ENCODE measurements at regions not wholly inside any gene's neighbourhood (a gene's known extent, or its start where the extent isn't known, plus 50 kb on each side); places are given as distances from the start of the nearest gene placed in this dataset.
A peak's percentile ranks its signal among the peaks of the same experiment; 100 is the strongest.
"Not testable (repeated sequence)": the region's sequence is repeated elsewhere in the genome, so short reads cannot be mapped to it uniquely, and the experiment has no call there.

GRCh38 chrX:109782994-109783700 is 50.1 kb upstream of the ACSL4 start:
- peak; percentile 27 for DNase-seq (ENCODE audit: low spot score)
- TF ChIP-seq CTCF (IDR thresholded peaks at IDR 0.05; ENCODE audit: borderline replicate concordance, control extremely low read depth, extremely low read depth, insufficient read depth, missing control alignments): no peak
- in situ Hi-C loops (cut with MboI; ENCODE audit: low sequenced_read_pairs, unreplicated experiment): no loop called here

DNA sequence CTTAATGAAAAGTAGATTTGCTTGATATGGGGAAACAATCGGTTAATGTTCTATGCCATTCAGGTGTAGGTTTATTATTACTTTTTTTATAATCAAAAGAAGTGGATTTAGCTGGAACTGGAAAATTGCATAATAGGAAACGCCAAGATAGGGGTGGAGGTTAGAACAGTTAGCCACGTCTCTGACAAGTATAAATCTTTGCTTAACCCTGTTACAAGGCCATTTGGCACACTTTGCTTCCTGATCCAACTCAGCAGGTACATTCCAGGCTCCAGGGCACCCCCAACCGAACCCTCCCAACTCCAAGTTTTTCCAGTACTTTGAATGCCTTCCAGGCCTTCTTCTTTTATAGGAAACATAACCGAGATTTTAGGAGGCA is 50.6 kb upstream of the ACSL4 start:
- TF ChIP-seq CTCF (IDR thresholded peaks at IDR 0.05; ENCODE audit: borderline replicate concordance, control extremely low read depth, extremely low read depth, insufficient read depth, missing control alignments): no peak
- in situ Hi-C loops (cut with MboI; ENCODE audit: low sequenced_read_pairs, unreplicated experiment): no loop called here
- no peak for DNase-seq (ENCODE audit: low spot score)

DNA sequence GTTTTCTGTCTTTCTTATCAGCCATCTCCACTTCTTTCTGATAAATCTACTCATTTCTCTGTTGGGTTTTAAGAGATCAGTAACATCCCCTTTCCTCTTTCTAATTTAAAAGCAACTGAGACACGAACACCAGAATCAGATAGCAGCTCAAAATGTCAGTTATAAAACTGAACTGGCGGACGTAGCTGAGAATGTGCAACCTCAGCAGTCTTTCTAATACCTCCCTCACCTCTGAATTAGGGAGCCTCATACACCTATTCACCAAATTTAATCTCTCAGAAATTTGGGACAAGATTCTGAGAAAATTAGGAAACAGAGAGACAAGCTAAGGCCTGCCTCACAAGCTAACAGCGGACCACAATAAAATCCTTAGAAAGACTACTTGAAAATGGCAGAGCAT is 52.0 kb upstream of the ACSL4 start:
- TF ChIP-seq CTCF (IDR thresholded peaks at IDR 0.05; ENCODE audit: borderline replicate concordance, control extremely low read depth, extremely low read depth, insufficient read depth, missing control alignments): no peak
- no peak for DNase-seq (ENCODE audit: low spot score)
- in situ Hi-C loops (cut with MboI; ENCODE audit: low sequenced_read_pairs, unreplicated experiment): no loop called here

- in situ Hi-C loops (cut with MboI; ENCODE audit: low sequenced_read_pairs, unreplicated experiment); DNase-seq (ENCODE audit: low spot score): not testable (repeated sequence)
Observed at GRCh38 chrX:109790511-109790910, 57.5 kb upstream of the ACSL4 start.

DNA sequence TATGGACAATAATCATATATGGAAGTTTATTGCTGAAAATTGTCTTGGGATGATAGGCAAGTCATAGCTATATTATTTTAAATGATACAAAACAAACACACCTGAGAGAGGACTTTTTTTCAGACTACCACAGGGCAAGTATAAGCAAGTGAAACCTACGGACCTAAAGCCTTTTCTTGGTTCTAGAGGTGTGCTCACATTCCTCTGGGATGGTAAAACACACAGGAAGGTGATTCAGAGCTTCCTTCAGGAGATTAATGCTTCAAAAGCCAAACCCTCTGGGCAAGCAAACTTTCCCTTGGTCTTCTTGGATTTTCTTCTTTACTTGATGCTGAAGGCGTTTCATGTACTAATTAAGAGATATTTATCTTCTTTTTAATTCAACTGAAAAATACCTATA is 60.1 kb upstream of the ACSL4 start:
- TF ChIP-seq CTCF (IDR thresholded peaks at IDR 0.05; ENCODE audit: borderline replicate concordance, control extremely low read depth, extremely low read depth, insufficient read depth, missing control alignments): no peak

DNA sequence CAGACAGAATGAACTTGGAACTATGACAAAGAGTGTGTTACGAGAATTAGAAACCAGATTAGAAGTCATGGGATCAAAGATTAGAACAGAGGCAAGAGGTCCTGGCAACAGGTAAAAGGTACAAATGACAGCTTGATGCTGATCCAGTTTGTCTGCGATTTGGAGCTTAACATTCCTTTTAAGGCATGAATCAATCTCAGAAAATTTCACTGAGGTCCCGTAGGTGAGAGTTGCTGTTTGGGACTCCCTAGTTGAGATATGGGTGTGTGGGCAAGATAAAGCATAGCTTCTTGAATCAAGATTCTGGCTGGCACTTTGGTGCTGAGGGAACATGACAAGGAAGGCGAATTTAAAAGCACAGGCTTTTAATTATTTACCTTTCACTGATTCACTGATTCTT is 62.6 kb upstream of the ACSL4 start:
- no peak for TF ChIP-seq CTCF (IDR thresholded peaks at IDR 0.05; ENCODE audit: borderline replicate concordance, control extremely low read depth, extremely low read depth, insufficient read depth, missing control alignments)
- no peak for DNase-seq (ENCODE audit: low spot score)
- in situ Hi-C loops (cut with MboI; ENCODE audit: low sequenced_read_pairs, unreplicated experiment): no loop called here

More for the DNA sequence above, 60.1 kb upstream of the ACSL4 start:
- in situ Hi-C loops (cut with MboI; ENCODE audit: low sequenced_read_pairs, unreplicated experiment): no loop called here
- no peak for DNase-seq (ENCODE audit: low spot score)

DNA sequence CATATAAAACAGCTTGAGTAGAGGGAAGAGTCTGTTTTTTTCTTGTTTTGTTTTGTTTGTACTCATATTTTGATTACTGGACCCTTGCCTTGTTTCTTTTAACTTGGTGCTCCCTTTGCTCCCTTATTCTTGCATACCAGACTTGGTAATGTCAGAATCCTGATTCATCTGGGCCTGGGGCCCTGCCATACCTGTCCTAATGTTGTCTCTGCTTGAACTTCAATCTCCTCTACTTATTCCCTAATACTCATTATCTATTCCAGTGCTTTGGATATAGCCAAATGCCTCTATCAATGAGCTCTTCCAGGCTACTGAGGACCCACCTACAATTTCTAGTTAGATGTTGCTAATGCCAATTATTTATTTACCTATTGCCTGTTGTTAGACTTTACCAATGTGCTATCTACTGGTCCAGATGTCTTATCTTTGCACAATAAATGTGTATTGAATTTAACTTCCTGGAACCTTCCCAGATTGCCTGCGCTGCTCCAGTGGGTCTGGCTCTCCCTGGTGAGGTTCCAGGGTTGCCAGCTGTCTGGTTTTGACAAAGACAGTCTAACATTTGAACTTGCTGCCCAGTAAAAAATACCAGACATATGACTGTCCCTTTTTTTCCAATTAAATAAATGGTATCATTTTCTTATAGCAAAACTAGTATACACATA is 64.4 kb upstream of the ACSL4 start:
- in situ Hi-C loops (cut with MboI; ENCODE audit: low sequenced_read_pairs, unreplicated experiment): no loop called here
- no peak for DNase-seq (ENCODE audit: low spot score)
- TF ChIP-seq CTCF (IDR thresholded peaks at IDR 0.05; ENCODE audit: borderline replicate concordance, control extremely low read depth, extremely low read depth, insufficient read depth, missing control alignments): no peak

Measured in GM13976 (cell line).